ENCODE measurements at regions not wholly inside any gene's neighbourhood (a gene's known extent, or its start where the extent isn't known, plus 50 kb on each side); places are given as distances from the start of the nearest gene placed in this dataset.
A peak's percentile ranks its signal among the peaks of the same experiment; 100 is the strongest.

DNA sequence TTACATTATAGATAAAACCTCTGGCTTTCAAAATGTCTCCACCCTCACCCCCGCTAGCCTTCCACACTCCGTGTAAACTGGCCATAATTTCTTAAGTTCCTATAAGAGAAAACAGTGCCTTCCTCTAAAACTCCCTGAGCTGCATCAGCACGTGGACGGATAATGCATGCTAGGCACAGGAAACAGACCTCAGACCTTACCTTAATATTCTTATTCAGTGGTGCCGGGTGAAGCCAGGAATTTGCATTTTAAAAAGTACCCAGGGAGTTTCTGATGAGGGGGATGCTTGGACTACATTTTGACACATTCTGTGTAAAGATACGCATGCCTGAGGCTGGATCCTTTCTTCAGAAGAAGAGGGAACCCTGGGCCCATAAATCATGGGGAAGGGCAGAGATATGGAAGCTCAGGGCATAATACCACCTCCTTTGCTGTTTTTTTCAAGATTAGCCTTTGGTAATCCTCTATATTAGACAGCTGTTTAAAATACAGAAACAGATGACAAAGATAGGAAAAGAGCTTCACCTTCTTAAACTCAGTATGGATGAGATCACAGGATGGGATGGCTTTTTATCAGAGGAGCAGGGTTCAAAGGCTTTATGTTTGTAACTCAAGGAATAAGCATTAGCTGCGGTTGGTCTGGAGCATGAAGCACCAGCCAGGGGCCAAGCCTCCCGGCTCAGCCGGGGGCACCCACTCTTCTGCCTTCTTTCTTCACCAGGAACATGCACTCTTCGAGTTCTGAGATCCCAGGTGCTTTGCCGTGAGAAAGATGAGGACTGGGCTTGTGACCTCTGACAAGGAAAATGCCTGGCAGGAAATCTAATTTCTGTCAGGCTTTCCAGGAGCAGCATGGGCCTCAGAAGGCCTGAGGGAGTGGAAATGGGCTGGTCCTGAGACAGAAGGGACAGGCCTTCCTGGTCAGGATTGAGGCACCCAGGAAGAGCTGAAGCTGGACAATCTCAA, 218.1 kb upstream of the SOX4 start:
- Mint-ChIP-seq H3K4me1 (no peaks in the 10 kb centered on the region), H3K9me3 (no peaks in the 10 kb centered on the region), H3K36me3 (no peaks in the 10 kb centered on the region), H3K4me3 (no peak overlapping the region), H3K27me3 (no peaks in the 10 kb centered on the region), H3K27ac (no peak overlapping the region)
- peak in 1 of 2 donors; percentile 14 for ATAC-seq (replicated peaks)
- DNase-seq: no peak

DNA sequence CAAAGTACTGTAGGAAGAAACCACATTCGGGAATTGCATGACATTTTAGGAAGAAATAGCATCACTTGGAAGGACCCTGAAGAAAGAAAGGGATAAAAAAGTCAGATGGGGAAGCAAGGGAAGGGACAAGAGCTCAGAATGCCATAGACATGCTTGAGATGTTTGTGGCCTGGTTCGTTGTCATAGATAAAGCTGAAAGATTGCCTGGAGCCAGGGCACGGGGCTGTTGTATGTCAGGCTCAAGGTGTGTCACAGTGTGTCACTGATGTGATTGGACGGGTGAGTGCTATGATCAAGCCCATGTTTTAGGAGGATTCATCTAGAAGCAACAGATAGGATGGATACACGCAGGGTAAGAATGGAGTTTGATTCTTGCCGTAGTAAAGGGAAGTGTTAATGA, 216.2 kb upstream of the SOX4 start:
- H3K9me3 Mint-ChIP-seq: no peaks in the 10 kb centered on the region
- no peak for DNase-seq
- H3K27ac Mint-ChIP-seq: no peak overlapping the region
- no peaks in the 10 kb centered on the region for H3K4me1 Mint-ChIP-seq
- H3K4me3 Mint-ChIP-seq: no peak overlapping the region
- no peaks in the 10 kb centered on the region for H3K36me3 Mint-ChIP-seq
- no peak for ATAC-seq (replicated peaks)
- H3K27me3 Mint-ChIP-seq: no peaks in the 10 kb centered on the region

DNA sequence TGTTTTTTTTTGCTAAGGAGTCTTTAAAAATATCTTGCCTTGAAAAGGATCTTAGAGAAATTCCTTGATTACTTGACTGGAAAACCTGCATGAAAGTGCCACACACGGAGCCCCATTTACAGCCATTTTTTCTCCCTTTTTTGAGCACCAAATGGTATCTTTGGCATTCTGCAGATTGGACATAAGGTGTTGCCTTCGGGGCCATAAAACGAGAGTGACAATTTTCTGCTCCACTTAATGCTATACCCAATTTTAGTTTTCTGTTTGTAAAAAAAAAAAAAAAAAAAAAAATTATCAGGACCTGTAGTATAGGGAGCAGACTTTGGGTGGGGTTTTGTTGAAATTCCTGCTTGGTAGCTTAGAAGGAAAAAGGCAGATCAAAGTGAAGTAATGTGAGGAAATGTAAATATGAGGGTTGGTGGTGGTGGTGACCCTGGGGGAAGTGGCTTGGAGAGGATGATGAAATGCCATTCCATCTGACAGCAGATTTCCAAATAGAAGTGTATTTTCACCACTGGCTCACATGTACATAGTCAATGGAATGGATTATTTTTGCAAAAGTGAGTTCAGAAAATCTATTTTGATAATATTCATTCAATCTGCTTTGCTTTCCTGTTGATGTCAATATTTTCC, 212.1 kb upstream of the SOX4 start:
- Mint-ChIP-seq H3K27ac (no peak overlapping the region), H3K9me3 (peaks cover 0 to 3% of the 10 kb centered on the region in 2 donors), H3K27me3 (no peaks in the 10 kb centered on the region), H3K4me3 (no peak overlapping the region), H3K36me3 (peaks cover 0 to 1% of the 10 kb centered on the region in 2 donors), H3K4me1 (no peaks in the 10 kb centered on the region)
- ATAC-seq (replicated peaks): no peak
- no peak for DNase-seq

DNA sequence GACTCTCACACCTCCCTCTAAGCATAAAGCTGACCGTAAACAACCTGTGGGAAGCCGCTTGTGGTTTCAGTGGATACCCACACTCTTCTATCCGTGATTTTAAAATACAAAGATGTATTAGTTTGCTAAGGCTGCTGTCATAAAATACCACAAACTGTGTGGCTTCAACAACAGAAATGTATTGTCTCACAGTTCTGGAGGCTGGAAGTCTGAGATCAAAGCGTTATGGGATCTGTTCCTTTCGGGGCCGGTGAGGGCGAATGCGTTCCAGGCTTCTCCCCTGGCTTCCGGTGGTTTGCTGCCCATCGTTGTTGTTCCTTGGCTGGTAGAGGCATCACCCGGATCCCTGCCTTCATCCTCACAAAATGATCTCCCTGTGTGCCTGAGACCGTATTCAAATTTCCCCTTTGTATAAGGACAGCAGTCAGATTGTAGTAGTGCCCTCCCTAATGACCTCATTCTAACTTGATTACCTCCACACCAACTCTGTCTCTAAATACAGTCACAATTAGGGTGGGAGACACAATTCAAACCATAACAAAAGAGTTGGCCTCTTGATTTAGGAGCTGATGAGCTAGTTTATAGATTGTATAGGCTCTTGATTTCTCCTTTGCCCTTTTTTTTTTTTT, 210.6 kb upstream of the SOX4 start:
- H3K4me3 Mint-ChIP-seq: no peak overlapping the region
- DNase-seq: no peak
- no peak overlapping the region for H3K27ac Mint-ChIP-seq
- H3K4me1 Mint-ChIP-seq: no peaks in the 10 kb centered on the region
- peaks cover 0 to 1% of the 10 kb centered on the region in 2 donors for H3K36me3 Mint-ChIP-seq
- no peak for ATAC-seq (replicated peaks)
- H3K9me3 Mint-ChIP-seq: peaks cover 0 to 3% of the 10 kb centered on the region in 2 donors
- H3K27me3 Mint-ChIP-seq: no peaks in the 10 kb centered on the region

DNA sequence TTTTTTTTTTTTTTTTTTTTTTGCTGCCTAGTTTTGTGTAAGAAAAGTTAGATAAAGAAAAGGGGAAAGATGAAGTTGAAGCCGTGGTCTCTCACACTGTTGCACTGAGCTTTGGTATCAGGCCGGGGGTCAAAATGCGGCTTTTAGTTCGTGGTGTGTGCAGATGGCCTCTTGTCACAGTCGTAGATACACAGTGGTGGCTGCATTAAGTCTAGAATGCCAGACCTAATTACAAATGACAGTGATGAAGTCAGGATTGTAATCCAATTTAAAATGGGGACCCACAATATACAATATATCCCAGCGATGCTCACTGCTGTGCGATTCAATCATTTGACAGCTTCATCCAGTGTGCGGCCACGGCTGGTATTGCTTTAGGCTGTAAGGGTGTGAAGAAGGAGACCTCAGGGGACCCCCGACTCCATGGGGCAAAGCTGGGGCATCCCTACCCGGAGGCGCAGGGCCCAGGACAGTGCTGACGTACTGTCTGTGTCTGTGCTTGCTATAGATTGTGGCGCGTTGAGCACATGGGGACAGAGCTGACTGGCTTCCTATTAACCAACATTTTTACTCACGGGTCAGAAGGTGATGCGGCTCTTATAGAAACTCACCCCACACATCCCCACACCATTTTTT, 210.0 kb upstream of the SOX4 start:
- DNase-seq (no peak), ATAC-seq (replicated peaks) (no peak)
- Mint-ChIP-seq H3K27ac (no peak overlapping the region), H3K4me1 (no peaks in the 10 kb centered on the region), H3K27me3 (no peaks in the 10 kb centered on the region), H3K9me3 (peaks cover 0 to 3% of the 10 kb centered on the region in 2 donors), H3K4me3 (no peak overlapping the region), H3K36me3 (peaks cover 0 to 1% of the 10 kb centered on the region in 2 donors)

DNA sequence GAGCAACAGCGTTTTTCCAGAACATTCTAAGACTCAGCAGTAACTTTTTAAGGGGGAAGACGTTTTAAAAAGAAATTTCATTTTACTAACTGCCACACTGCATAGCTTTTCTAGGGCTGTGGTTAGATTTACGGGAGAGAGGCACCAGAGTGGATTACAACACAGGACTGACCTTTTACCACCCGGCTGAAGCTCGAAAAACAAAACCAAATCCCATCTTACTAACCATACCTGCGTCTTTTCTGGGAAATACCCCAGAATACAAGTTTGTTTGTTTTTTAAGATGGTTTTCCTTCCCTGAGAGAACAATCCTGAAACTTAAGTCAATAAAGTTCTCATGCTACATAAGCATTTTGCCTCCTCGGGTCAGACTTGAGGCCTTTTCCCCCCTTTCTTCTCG, 209.3 kb upstream of the SOX4 start:
- Mint-ChIP-seq H3K27me3 (no peaks in the 10 kb centered on the region), H3K36me3 (peaks cover 0 to 1% of the 10 kb centered on the region in 2 donors), H3K4me3 (no peak overlapping the region), H3K9me3 (peaks cover 0 to 3% of the 10 kb centered on the region in 2 donors), H3K27ac (no peak overlapping the region), H3K4me1 (no peaks in the 10 kb centered on the region)
- DNase-seq: no peak
- ATAC-seq (replicated peaks): no peak

DNA sequence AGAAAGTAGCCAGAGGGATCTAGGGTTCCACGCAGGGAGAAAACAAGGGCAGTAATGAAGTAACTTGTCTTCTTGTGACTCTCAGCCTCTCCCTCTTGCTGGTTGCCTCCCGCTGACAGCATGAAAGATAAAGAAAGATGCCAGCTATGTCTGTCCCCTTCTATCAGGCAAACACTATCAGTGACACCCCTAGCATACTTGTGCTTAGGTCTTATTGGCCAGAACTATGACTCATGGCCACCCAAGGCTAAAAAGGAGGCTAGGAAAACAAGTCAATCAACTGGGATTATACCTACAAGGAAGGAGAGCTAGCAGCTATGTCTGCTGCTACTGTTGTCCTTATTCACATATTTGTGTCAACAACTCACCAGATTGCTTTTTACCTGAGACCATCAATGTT, 206.8 kb upstream of the SOX4 start:
- DNase-seq (no peak), ATAC-seq (replicated peaks) (no peak)
- Mint-ChIP-seq H3K4me3 (no peak overlapping the region), H3K9me3 (peaks cover 0 to 3% of the 10 kb centered on the region in 2 donors), H3K27me3 (no peaks in the 10 kb centered on the region), H3K27ac (no peak overlapping the region), H3K36me3 (peaks cover 0 to 1% of the 10 kb centered on the region in 2 donors), H3K4me1 (no peaks in the 10 kb centered on the region)

DNA sequence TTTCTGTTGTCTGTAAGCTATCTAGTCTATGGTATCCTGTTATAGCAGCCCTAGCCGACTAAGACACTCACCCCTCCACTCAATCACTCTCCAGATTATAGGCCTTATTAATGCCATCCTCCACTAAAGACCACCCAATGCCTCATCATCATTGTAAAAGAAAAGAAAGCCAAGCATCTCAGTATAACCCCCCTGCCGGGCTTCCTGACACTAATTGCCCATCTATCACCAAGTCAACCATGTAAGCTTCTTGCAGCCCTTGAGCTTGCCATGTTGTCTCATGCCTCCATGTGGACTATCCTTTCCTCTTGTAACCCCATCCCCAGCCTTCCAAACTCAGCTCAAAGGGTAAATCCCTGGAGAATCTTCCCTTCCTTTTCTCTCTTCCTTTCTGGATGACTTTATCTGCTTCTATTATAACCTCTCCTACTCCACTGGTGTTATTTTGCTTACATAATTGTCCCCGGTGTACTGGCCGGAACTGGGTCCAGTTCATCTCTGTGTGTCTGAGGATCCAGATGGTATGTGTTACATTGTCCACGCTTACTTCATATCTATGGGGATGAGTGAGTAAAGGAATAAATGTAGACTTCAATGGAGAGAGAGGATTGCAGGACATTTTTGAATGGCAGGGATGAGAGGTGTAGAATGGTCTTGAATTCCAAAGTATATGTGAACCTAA, 202.9 kb upstream of the SOX4 start:
- no peak for DNase-seq
- Mint-ChIP-seq H3K36me3 (peaks cover 0 to under 1% of the 10 kb centered on the region in 2 donors), H3K4me1 (no peaks in the 10 kb centered on the region), H3K4me3 (no peak overlapping the region), H3K27ac (no peak overlapping the region), H3K9me3 (no peaks in the 10 kb centered on the region), H3K27me3 (no peaks in the 10 kb centered on the region)
- no peak for ATAC-seq (replicated peaks)

DNA sequence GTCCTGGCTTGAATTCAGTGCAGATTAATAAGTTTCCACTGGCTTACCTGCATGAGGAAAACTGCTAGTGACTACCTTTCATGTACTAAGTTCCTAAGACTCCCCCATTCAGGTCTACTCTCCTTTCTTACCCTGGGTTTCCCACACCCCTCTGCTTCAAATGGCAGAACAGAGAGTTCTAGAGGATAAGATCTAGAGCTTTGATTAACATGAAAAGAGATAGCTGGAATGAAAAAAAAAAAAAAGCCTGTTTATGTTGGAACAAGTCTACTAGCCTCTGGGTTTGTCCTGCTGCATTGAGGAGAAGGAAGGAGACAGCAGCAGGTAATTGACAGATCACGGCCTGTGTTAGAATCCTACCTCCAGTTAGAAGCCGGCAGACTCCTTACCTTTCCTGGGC, 201.4 kb upstream of the SOX4 start:
- no peak for DNase-seq
- no peaks in the 10 kb centered on the region for H3K4me1 Mint-ChIP-seq
- no peaks in the 10 kb centered on the region for H3K9me3 Mint-ChIP-seq
- H3K36me3 Mint-ChIP-seq: no peaks in the 10 kb centered on the region
- H3K27ac Mint-ChIP-seq: no peak overlapping the region
- no peak overlapping the region for H3K4me3 Mint-ChIP-seq
- no peak for ATAC-seq (replicated peaks)
- H3K27me3 Mint-ChIP-seq: no peaks in the 10 kb centered on the region

DNA sequence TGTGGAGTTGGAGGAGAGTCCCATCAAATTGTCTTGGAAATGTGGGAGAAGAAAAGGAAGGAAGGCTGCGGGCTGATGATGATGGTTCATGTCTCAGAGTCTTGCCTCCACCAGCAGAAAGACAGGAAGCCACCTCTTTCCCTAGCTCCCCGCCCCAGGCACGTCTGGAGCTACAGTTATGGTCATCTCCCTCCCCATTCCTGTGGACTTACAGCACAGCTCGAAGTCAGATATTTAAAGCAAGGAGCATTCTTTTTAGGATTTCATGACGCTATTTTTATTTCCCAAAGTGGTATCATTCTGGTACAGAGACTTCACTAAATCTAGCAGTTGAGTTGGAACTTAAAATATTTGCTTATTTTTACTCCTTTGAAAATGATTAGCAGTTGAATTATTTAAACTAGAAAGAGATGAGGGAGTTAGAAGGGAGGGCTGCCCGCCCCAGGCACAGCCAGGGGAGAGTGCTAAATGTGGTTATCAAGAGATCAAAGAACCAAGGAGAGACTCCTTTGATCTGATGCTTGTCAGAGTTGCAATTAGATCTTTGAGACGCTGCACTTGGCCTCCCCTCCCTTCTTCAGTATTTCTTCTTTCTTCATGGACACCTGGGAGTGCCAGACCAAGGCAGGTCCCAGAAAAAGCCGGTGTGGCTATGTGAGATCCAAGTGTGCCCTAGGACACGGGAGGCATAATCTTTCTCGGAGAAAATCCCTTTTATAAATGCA, 199.9 kb upstream of the SOX4 start:
- Mint-ChIP-seq H3K36me3 (no peaks in the 10 kb centered on the region), H3K4me3 (no peak overlapping the region), H3K27ac (no peak overlapping the region), H3K4me1 (no peaks in the 10 kb centered on the region), H3K9me3 (no peaks in the 10 kb centered on the region), H3K27me3 (peaks cover 0 to 3% of the 10 kb centered on the region in 2 donors)
- ATAC-seq (replicated peaks) (no peak), DNase-seq (no peak)

DNA sequence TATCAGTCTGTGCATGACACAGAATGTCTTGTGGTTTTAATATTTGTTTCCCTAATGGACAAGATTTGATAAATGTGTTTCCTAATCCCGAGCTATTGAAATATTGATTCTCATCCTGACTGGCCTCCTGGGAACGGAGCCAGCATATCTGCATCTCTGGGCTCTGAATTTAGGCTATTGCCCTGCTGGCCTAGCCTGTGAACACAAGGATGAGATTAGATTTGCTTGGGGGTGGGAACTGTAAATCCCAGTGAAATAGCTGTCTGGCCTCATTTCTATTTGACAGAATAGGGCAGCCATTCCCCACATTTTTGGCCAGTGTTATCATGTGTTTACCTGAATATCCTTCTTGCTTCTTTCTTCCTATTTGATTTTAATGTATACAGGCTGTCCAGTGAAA, 198.4 kb upstream of the SOX4 start:
- DNase-seq (no peak), ATAC-seq (replicated peaks) (no peak)
- H3K9me3 Mint-ChIP-seq: peaks cover 0 to 2% of the 10 kb centered on the region in 2 donors
- no peak overlapping the region for H3K27ac Mint-ChIP-seq
- H3K4me3 Mint-ChIP-seq: no peak overlapping the region
- no peaks in the 10 kb centered on the region for H3K4me1 Mint-ChIP-seq
- no peaks in the 10 kb centered on the region for H3K36me3 Mint-ChIP-seq
- H3K27me3 Mint-ChIP-seq: peaks cover 0 to 4% of the 10 kb centered on the region in 2 donors

DNA sequence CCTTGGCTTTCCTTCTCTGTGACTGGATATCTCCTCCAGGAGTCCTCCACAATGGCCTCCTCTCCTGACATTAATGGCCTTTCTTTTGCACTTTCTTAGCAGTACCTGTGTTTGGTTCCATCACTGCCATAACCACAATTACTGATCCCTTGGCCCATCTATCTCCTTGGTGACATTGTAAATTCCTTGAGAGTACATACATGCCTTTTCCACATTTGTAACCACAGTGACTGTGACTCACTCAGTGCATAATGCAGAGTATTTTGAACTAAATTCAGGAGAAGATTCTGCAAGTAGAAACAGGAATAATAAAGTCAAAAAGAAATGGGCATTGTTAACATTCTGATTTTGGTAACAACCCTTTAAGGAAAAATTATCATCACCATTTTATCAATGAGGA, 197.2 kb upstream of the SOX4 start:
- Mint-ChIP-seq H3K9me3 (peaks cover 0 to 2% of the 10 kb centered on the region in 2 donors), H3K4me3 (no peak overlapping the region), H3K27me3 (peaks cover 0 to 4% of the 10 kb centered on the region in 2 donors), H3K27ac (no peak overlapping the region), H3K4me1 (no peaks in the 10 kb centered on the region), H3K36me3 (no peaks in the 10 kb centered on the region)
- DNase-seq: no peak
- no peak for ATAC-seq (replicated peaks)

DNA sequence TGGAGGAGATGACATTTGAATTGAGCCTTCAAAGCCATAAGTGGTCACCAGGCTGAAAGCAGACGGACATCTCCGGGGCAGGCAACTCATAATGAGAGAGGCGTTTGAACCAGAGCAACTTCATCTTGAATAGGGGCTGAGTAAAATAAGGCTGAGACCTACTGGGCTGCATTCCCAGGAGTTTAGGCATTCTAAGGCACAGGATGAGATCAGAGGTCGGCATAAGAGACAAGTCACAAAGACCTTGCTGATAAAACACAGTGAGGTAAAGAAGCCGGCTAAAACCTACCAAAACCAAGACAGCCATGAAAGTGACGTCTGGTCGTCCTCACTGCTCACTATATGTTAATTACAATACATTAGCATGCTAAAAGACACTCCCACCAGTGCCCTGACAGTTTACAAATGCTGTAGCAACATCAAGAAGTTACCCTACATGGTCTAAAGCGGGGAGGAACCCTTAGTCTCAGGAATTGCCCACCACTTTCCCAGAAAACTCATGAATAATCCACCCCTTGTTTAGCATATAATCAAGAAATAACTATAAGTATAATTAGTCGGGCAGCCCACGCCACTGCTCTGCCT, 194.7 kb upstream of the SOX4 start:
- no peak overlapping the region for H3K4me3 Mint-ChIP-seq
- H3K27me3 Mint-ChIP-seq: peaks cover 0 to 4% of the 10 kb centered on the region in 2 donors
- peaks cover 0 to 2% of the 10 kb centered on the region in 2 donors for H3K9me3 Mint-ChIP-seq
- no peak for DNase-seq
- no peak for ATAC-seq (replicated peaks)
- H3K36me3 Mint-ChIP-seq: no peaks in the 10 kb centered on the region
- peaks cover 0 to under 1% of the 10 kb centered on the region in 2 donors for H3K4me1 Mint-ChIP-seq
- no peak overlapping the region for H3K27ac Mint-ChIP-seq
